ENCODE measurements at regions not wholly inside any gene's neighbourhood (a gene's known extent, or its start where the extent isn't known, plus 50 kb on each side); places are given as distances from the start of the nearest gene placed in this dataset.

- no peak for TF ChIP-seq CTCF (IDR thresholded peaks at IDR 0.05)
- TF ChIP-seq FOXJ3 (CRISPR knock-in tag; IDR thresholded peaks at IDR 0.05), result no peak
- TF ChIP-seq TAF1 (IDR thresholded peaks at IDR 0.05; ENCODE audit: borderline replicate concordance, low read depth, low read length), result no peak
Observed at GRCh38 chr3:23071296-23071695, 131.8 kb upstream of the UBE2E2 start.

Measured in SK-N-SH (cell line).